DMS153 treated with DMSO at 0.1 percent for 48 hours (cell line): ENCODE measurements at regions not wholly inside any gene's neighbourhood (a gene's known extent, or its start where the extent isn't known, plus 50 kb on each side); places are given as distances from the start of the nearest gene placed in this dataset.
"Not testable (repeated sequence)": the region's sequence is repeated elsewhere in the genome, so short reads cannot be mapped to it uniquely, and the experiment has no call there.

ENCODE experiments used
- DNase-seq: peaks from one replicate; lab custom pipeline; 2025; ENCODE audit not compliant: unreplicated experiment; lab: John Stamatoyannopoulos, UW

- no peak for DNase-seq
These were observed 354.8 kb downstream of the CD83 start for GRCh38 chr6:14472255-14472985.

GRCh38 chr6:14472986-14473337 lies 355.4 kb downstream of the CD83 start:
- no peak for DNase-seq

- DNase-seq = no peak
These were observed 357.2 kb downstream of the CD83 start for GRCh38 chr6:14474816-14475215.

- no peak for DNase-seq
These were observed 357.7 kb downstream of the CD83 start for GRCh38 chr6:14475306-14475705.

GRCh38 chr6:14476793-14477531 lies 359.4 kb downstream of the CD83 start:
- no peak for DNase-seq

GRCh38 chr6:14477559-14477958 lies 360.0 kb downstream of the CD83 start:
- no peak for DNase-seq

- no peak for DNase-seq
These were observed 361.0 kb downstream of the CD83 start for GRCh38 chr6:14478381-14479225.

- not testable (repeated sequence) for DNase-seq
These were observed 364.4 kb downstream of the CD83 start for GRCh38 chr6:14481946-14482345.

GRCh38 chr6:14487625-14488024 lies 370.1 kb downstream of the CD83 start:
- DNase-seq = no peak

- no peak for DNase-seq
These were observed 370.6 kb downstream of the CD83 start for GRCh38 chr6:14488180-14488579.

- no peak for DNase-seq
These were observed 371.9 kb downstream of the CD83 start for GRCh38 chr6:14489445-14489844.

GRCh38 chr6:14498748-14499147 lies 381.2 kb downstream of the CD83 start:
- no peak for DNase-seq

- DNase-seq = no peak
These were observed 381.7 kb downstream of the CD83 start for GRCh38 chr6:14499309-14499708.

GRCh38 chr6:14499841-14500240 lies 382.3 kb downstream of the CD83 start:
- DNase-seq = no peak

- DNase-seq = no peak
These were observed 383.2 kb downstream of the CD83 start for GRCh38 chr6:14500809-14501208.

- DNase-seq = no peak
These were observed 383.7 kb downstream of the CD83 start for GRCh38 chr6:14501240-14501639.

- no peak for DNase-seq
These were observed 384.3 kb downstream of the CD83 start for GRCh38 chr6:14501914-14502313.

GRCh38 chr6:14502551-14502950 lies 385.0 kb downstream of the CD83 start:
- no peak for DNase-seq

GRCh38 chr6:14505401-14505800 lies 387.8 kb downstream of the CD83 start:
- DNase-seq = no peak

GRCh38 chr6:14506656-14507246 lies 389.2 kb downstream of the CD83 start:
- peak; percentile 4 for DNase-seq

GRCh38 chr6:14509120-14509519 lies 391.5 kb downstream of the CD83 start:
- DNase-seq = no peak
